ENCODE measurements at regions not wholly inside any gene's neighbourhood (a gene's known extent, or its start where the extent isn't known, plus 50 kb on each side); places are given as distances from the start of the nearest gene placed in this dataset.

DNA sequence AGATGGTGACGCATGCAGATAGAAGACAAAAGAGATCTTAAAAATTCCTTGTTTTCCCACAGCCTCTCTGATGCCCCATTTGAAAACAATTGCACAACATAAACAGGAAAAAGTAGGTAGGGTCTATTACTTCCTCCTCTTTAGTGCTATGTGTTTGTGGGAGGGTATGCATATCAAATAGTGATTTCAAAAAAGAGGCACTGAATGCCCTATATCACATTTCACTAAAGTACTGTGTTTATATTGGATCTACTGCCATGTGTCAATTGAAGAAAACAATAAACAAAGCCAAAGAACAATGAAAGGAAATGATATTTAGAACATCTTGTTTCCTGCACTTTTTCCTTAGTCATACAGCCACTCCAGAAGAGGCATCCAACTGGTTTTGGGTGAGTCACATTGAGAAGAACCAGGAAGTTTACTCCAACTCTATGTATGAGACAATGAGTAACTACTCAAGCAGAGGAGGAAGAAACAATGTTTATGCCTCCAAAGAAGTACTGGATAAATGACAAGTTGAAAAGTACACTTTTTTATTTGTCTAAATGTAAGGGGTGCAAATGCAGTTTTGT, 583.6 kb downstream of the FBXO15 start:
- H3K18ac ChIP-seq (ENCODE audit: low read depth in 1 of 2, low read length in 2 of 2), result no peak overlapping the region
- no CpG with 5 or more reads among the region's 1 CpG for WGBS
- peak; percentile 78 for DNase-seq

DNA sequence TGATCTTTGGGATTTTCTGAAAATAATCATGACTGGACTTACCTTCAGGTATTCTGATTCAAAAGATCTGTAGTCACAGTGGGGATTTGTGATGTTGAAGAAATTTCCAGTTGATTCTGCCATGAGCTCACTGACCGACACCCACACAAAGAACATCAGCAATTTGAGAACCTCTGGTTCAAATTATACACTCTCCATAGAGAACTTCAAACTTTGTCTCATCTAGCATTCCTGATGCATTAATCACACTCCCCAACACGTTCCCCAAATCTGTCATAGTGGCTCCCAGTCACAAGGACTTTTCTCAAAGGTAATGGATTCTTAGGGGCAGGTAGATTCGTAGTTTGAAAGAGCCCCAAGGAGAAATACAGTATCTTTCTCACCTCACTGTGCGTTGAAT, 584.3 kb downstream of the FBXO15 start:
- Histone ChIP-seq H3K14ac (ENCODE audit: low read length in 2 of 2) (no peak overlapping the region), H3K4ac (ENCODE audit: low read depth in 1 of 2, low read length in 2 of 2) (no peak overlapping the region), H2BK15ac (ENCODE audit: low read depth, poor library complexity, severe bottlenecking) (no peak overlapping the region), H3K9me3 (ENCODE audit: control insufficient read depth, low read length) (no peaks in the 10 kb centered on the region), H3K4me3 (ENCODE audit: insufficient read depth in 1 of 2, low read depth in 1 of 2, low read length in 2 of 2) (no peak overlapping the region), H2BK12ac (ENCODE audit: low read length in 2 of 2) (no peak overlapping the region), H3K27me3 (ENCODE audit: control insufficient read depth in 1 of 2, insufficient read depth in 1 of 2, low read length in 2 of 2) (no peaks in the 10 kb centered on the region), H3K4me2 (ENCODE audit: low read length, poor library complexity, severe bottlenecking) (no peak overlapping the region), H4K8ac (ENCODE audit: low read length) (no peak overlapping the region), H2BK5ac (ENCODE audit: low read depth, low read length, poor library complexity, severe bottlenecking) (no peak overlapping the region), H4K91ac (ENCODE audit: low read length) (no peak overlapping the region), H3K18ac (ENCODE audit: low read depth in 1 of 2, low read length in 2 of 2) (no peak overlapping the region), H3K27ac (ENCODE audit: low read length, poor library complexity, severe bottlenecking) (no peak overlapping the region), H3K9ac (ENCODE audit: low read length) (no peak overlapping the region), H3K79me1 (replicated peaks; ENCODE audit: low read length, poor library complexity, severe bottlenecking) (no peaks in the 10 kb centered on the region), H2AK5ac (ENCODE audit: low read length, severe bottlenecking) (no peak overlapping the region), H2AFZ (ENCODE audit: low read depth, low read length) (no peak overlapping the region), H3K36me3 (ENCODE audit: control insufficient read depth in 1 of 2, insufficient read depth in 2 of 2, low read depth in 1 of 2, low read length in 2 of 2) (no peaks in the 10 kb centered on the region), H3K23ac (ENCODE audit: low read length in 2 of 2) (no peak overlapping the region), H3K4me1 (ENCODE audit: control insufficient read depth, insufficient read depth, low read depth, low read length) (no peaks in the 10 kb centered on the region), H2BK120ac (ENCODE audit: low read depth, low read length) (no peak overlapping the region)
- 58% methylated on average over 3 of the region's 4 CpGs for WGBS
- DNase-seq, result no peak

More for the DNA sequence above, 583.6 kb downstream of the FBXO15 start:
- no peak overlapping the region for H2AFZ ChIP-seq (ENCODE audit: low read depth, low read length)
- H2BK120ac ChIP-seq (ENCODE audit: low read depth, low read length), result no peak overlapping the region
- H2BK5ac ChIP-seq (ENCODE audit: low read depth, low read length, poor library complexity, severe bottlenecking), result no peak overlapping the region
- no peak overlapping the region for H3K4me2 ChIP-seq (ENCODE audit: low read length, poor library complexity, severe bottlenecking)
- H4K8ac ChIP-seq (ENCODE audit: low read length), result no peak overlapping the region
- no peak overlapping the region for H2BK15ac ChIP-seq (ENCODE audit: low read depth, poor library complexity, severe bottlenecking)
- no peak overlapping the region for H3K4ac ChIP-seq (ENCODE audit: low read depth in 1 of 2, low read length in 2 of 2)
- H3K9ac ChIP-seq (ENCODE audit: low read length), result no peak overlapping the region
- H2BK12ac ChIP-seq (ENCODE audit: low read length in 2 of 2), result no peak overlapping the region
- no peaks in the 10 kb centered on the region for H3K79me1 ChIP-seq (replicated peaks; ENCODE audit: low read length, poor library complexity, severe bottlenecking)
- H2AK5ac ChIP-seq (ENCODE audit: low read length, severe bottlenecking), result no peak overlapping the region
- H3K4me3 ChIP-seq (ENCODE audit: insufficient read depth in 1 of 2, low read depth in 1 of 2, low read length in 2 of 2), result no peak overlapping the region
- no peak overlapping the region for H3K27ac ChIP-seq (ENCODE audit: low read length, poor library complexity, severe bottlenecking)
- no peaks in the 10 kb centered on the region for H3K4me1 ChIP-seq (ENCODE audit: control insufficient read depth, insufficient read depth, low read depth, low read length)
- H3K23ac ChIP-seq (ENCODE audit: low read length in 2 of 2), result no peak overlapping the region
- no peak overlapping the region for H3K14ac ChIP-seq (ENCODE audit: low read length in 2 of 2)
- no peaks in the 10 kb centered on the region for H3K27me3 ChIP-seq (ENCODE audit: control insufficient read depth in 1 of 2, insufficient read depth in 1 of 2, low read length in 2 of 2)
- no peaks in the 10 kb centered on the region for H3K9me3 ChIP-seq (ENCODE audit: control insufficient read depth, low read length)
- H3K36me3 ChIP-seq (ENCODE audit: control insufficient read depth in 1 of 2, insufficient read depth in 2 of 2, low read depth in 1 of 2, low read length in 2 of 2), result no peaks in the 10 kb centered on the region
- no peak overlapping the region for H4K91ac ChIP-seq (ENCODE audit: low read length)

DNA sequence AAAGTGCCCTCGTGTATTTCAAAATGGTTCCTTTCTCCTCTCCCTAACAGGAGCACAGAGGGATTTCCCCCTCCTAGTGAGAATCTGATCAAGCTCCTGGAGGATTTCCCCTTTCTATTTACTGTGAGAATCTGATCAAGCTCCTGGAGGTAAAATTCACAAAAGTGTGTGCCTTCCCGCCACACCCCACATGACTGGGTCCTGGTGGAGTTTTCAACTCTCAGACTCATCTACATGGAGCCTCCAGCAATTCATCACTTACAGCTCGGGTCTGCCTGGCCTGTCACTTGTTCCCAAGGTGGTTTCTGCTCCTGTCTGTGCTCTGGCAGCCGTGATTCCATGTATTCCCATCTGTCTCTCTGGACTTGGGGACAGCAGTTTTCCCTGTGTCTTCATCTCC, 590.7 kb downstream of the FBXO15 start:
- Histone ChIP-seq H4K8ac (ENCODE audit: low read length) (no peak overlapping the region), H3K4me1 (ENCODE audit: control insufficient read depth, insufficient read depth, low read depth, low read length) (no peaks in the 10 kb centered on the region), H2BK120ac (ENCODE audit: low read depth, low read length) (no peak overlapping the region), H2BK15ac (ENCODE audit: low read depth, poor library complexity, severe bottlenecking) (no peak overlapping the region), H3K23ac (ENCODE audit: low read length in 2 of 2) (no peak overlapping the region), H3K79me1 (replicated peaks; ENCODE audit: low read length, poor library complexity, severe bottlenecking) (no peaks in the 10 kb centered on the region), H3K27ac (ENCODE audit: low read length, poor library complexity, severe bottlenecking) (no peak overlapping the region), H2BK12ac (ENCODE audit: low read length in 2 of 2) (no peak overlapping the region), H3K4ac (ENCODE audit: low read depth in 1 of 2, low read length in 2 of 2) (no peak overlapping the region), H3K18ac (ENCODE audit: low read depth in 1 of 2, low read length in 2 of 2) (no peak overlapping the region), H2AK5ac (ENCODE audit: low read length, severe bottlenecking) (no peak overlapping the region), H3K9me3 (ENCODE audit: control insufficient read depth, low read length) (no peaks in the 10 kb centered on the region), H3K14ac (ENCODE audit: low read length in 2 of 2) (no peak overlapping the region), H3K9ac (ENCODE audit: low read length) (no peak overlapping the region), H4K91ac (ENCODE audit: low read length) (no peak overlapping the region), H3K4me3 (ENCODE audit: insufficient read depth in 1 of 2, low read depth in 1 of 2, low read length in 2 of 2) (no peak overlapping the region), H2AFZ (ENCODE audit: low read depth, low read length) (no peak overlapping the region), H3K36me3 (ENCODE audit: control insufficient read depth in 1 of 2, insufficient read depth in 2 of 2, low read depth in 1 of 2, low read length in 2 of 2) (no peaks in the 10 kb centered on the region), H3K4me2 (ENCODE audit: low read length, poor library complexity, severe bottlenecking) (no peak overlapping the region), H3K27me3 (ENCODE audit: control insufficient read depth in 1 of 2, insufficient read depth in 1 of 2, low read length in 2 of 2) (no peaks in the 10 kb centered on the region), H2BK5ac (ENCODE audit: low read depth, low read length, poor library complexity, severe bottlenecking) (no peak overlapping the region)
- no peak for DNase-seq
- WGBS, result 91% methylated on average over 4 of the region's 4 CpGs

DNA sequence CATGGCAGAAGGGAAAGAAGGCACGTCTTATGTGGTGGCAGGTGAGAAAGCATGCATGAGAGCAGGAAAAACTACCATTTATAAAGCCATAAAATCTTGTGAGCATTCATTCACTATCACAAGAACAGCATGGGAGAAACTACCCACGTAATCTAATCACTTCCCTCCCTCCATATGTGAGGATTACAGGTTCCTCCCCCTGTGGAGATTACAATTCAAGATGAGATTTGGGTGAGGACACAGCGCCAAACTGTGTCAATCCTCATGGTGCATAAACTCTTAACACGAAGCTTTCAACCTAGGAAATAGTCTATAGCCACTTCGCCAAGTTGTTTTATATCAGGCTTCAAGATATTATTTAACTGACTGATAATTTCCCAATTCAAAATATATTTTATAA, 595.5 kb downstream of the FBXO15 start:
- no peak overlapping the region for H3K14ac ChIP-seq (ENCODE audit: low read length in 2 of 2)
- no peak overlapping the region for H3K9ac ChIP-seq (ENCODE audit: low read length)
- no peak overlapping the region for H4K8ac ChIP-seq (ENCODE audit: low read length)
- H4K91ac ChIP-seq (ENCODE audit: low read length), result no peak overlapping the region
- H3K4me2 ChIP-seq (ENCODE audit: low read length, poor library complexity, severe bottlenecking), result no peak overlapping the region
- no peak overlapping the region for H2BK5ac ChIP-seq (ENCODE audit: low read depth, low read length, poor library complexity, severe bottlenecking)
- H2BK12ac ChIP-seq (ENCODE audit: low read length in 2 of 2), result no peak overlapping the region
- H3K23ac ChIP-seq (ENCODE audit: low read length in 2 of 2), result no peak overlapping the region
- H3K36me3 ChIP-seq (ENCODE audit: control insufficient read depth in 1 of 2, insufficient read depth in 2 of 2, low read depth in 1 of 2, low read length in 2 of 2), result no peaks in the 10 kb centered on the region
- H3K4me1 ChIP-seq (ENCODE audit: control insufficient read depth, insufficient read depth, low read depth, low read length), result no peaks in the 10 kb centered on the region
- H3K27ac ChIP-seq (ENCODE audit: low read length, poor library complexity, severe bottlenecking), result no peak overlapping the region
- no peak overlapping the region for H2BK120ac ChIP-seq (ENCODE audit: low read depth, low read length)
- DNase-seq, result no peak
- H3K18ac ChIP-seq (ENCODE audit: low read depth in 1 of 2, low read length in 2 of 2), result no peak overlapping the region
- H3K79me1 ChIP-seq (replicated peaks; ENCODE audit: low read length, poor library complexity, severe bottlenecking), result no peaks in the 10 kb centered on the region
- H2AFZ ChIP-seq (ENCODE audit: low read depth, low read length), result no peak overlapping the region
- no peaks in the 10 kb centered on the region for H3K27me3 ChIP-seq (ENCODE audit: control insufficient read depth in 1 of 2, insufficient read depth in 1 of 2, low read length in 2 of 2)
- no peak overlapping the region for H2BK15ac ChIP-seq (ENCODE audit: low read depth, poor library complexity, severe bottlenecking)
- WGBS, result 50% methylated on average over 2 of the region's 5 CpGs
- H3K9me3 ChIP-seq (ENCODE audit: control insufficient read depth, low read length), result no peaks in the 10 kb centered on the region
- H2AK5ac ChIP-seq (ENCODE audit: low read length, severe bottlenecking), result no peak overlapping the region
- H3K4ac ChIP-seq (ENCODE audit: low read depth in 1 of 2, low read length in 2 of 2), result no peak overlapping the region
- H3K4me3 ChIP-seq (ENCODE audit: insufficient read depth in 1 of 2, low read depth in 1 of 2, low read length in 2 of 2), result no peak overlapping the region
